SK-N-MC (cell line): ENCODE measurements at regions not wholly inside any gene's neighbourhood (a gene's known extent, or its start where the extent isn't known, plus 50 kb on each side); places are given as distances from the start of the nearest gene placed in this dataset.

Experiments
- EZH2 ChIP-seq: fragments of 200-600 bp; sonication (generic); IDR thresholded peaks from one replicate; pipeline ENCODE4 v1.6.1; 2017; ENCODE audit warnings: antibody characterized with exemption
- FOXP2 ChIP-seq: optimal IDR thresholded peaks from 2 replicates; pipeline ENCODE3; 2011; ENCODE audit warnings: mild to moderate bottlenecking, moderate library complexity; ENCODE audit not compliant: insufficient read depth; ENCODE audit errors: extremely low read length, control extremely low read depth
- POLR2AphosphoS5 ChIP-seq: IDR thresholded peaks from 2 replicates; pipeline ENCODE4 v1.6.1; 2012; ENCODE audit warnings: mild to moderate bottlenecking, low read depth, low read length, borderline replicate concordance

- TF ChIP-seq EZH2: no peak
- TF ChIP-seq FOXP2: no peak
- no peak for TF ChIP-seq POLR2AphosphoS5
These were observed 355.3 kb upstream of the KCNN2 start for GRCh38 chr5:114006582-114006981.
